ENCODE measurements at regions not wholly inside any gene's neighbourhood (a gene's known extent, or its start where the extent isn't known, plus 50 kb on each side); places are given as distances from the start of the nearest gene placed in this dataset.
"Not testable (repeated sequence)": the region's sequence is repeated elsewhere in the genome, so short reads cannot be mapped to it uniquely, and the experiment has no call there.

DNA sequence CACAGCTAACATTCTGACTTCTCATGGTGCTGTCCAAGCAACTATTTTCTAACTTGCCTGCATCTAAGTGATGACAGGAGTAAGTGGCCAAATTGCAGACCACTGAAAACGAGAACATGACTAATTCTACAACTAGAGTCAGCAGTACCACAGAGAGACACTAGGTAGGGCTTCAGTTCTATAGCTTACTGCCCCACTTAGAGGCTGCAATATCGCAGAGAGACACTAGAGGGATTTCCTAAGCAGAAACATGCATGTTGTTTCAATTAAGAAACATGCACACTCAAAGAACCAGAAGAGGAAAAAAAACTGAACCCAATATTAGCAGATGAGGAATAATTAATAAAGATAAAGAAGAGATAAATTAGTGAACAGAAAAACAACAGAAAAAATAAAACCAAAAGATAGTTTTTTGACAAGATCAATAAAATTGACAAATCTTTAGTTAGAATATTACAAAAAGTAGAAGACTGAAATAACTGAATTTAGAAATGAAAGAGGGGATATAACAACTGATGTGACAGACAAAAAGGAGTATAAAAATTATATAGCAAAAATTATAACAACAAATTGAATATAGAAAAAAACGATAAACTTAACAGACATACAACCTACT, 100.8 kb downstream of the SPIN4 start (continued):
- TF ChIP-seq, protein P1, sequence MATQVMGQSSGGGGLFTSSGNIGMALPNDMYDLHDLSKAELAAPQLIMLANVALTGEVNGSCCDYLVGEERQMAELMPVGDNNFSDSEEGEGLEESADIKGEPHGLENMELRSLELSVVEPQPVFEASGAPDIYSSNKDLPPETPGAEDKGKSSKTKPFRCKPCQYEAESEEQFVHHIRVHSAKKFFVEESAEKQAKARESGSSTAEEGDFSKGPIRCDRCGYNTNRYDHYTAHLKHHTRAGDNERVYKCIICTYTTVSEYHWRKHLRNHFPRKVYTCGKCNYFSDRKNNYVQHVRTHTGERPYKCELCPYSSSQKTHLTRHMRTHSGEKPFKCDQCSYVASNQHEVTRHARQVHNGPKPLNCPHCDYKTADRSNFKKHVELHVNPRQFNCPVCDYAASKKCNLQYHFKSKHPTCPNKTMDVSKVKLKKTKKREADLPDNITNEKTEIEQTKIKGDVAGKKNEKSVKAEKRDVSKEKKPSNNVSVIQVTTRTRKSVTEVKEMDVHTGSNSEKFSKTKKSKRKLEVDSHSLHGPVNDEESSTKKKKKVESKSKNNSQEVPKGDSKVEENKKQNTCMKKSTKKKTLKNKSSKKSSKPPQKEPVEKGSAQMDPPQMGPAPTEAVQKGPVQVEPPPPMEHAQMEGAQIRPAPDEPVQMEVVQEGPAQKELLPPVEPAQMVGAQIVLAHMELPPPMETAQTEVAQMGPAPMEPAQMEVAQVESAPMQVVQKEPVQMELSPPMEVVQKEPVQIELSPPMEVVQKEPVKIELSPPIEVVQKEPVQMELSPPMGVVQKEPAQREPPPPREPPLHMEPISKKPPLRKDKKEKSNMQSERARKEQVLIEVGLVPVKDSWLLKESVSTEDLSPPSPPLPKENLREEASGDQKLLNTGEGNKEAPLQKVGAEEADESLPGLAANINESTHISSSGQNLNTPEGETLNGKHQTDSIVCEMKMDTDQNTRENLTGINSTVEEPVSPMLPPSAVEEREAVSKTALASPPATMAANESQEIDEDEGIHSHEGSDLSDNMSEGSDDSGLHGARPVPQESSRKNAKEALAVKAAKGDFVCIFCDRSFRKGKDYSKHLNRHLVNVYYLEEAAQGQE (IDR thresholded peaks at IDR 0.05; ENCODE audit: borderline replicate concordance) = peak; percentile 80
- TF ChIP-seq, protein P1 (CRISPR knock-in tag; IDR thresholded peaks at IDR 0.05; ENCODE audit: low read depth) = no peak
- no peak for TF ChIP-seq TAF15 (IDR thresholded peaks at IDR 0.05; ENCODE audit: low read depth, low read length)
- TF ChIP-seq ZNF444 (CRISPR knock-in tag; IDR thresholded peaks at IDR 0.05) = no peak
- TF ChIP-seq, protein P2, sequence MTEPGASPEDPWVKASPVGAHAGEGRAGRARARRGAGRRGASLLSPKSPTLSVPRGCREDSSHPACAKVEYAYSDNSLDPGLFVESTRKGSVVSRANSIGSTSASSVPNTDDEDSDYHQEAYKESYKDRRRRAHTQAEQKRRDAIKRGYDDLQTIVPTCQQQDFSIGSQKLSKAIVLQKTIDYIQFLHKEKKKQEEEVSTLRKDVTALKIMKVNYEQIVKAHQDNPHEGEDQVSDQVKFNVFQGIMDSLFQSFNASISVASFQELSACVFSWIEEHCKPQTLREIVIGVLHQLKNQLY (CRISPR knock-in tag; conservative IDR thresholded peaks at IDR 0.05) = no peak
- TF ChIP-seq KAT2B (IDR thresholded peaks at IDR 0.05; ENCODE audit: low read depth, low read length) = no peak
- TF ChIP-seq NUFIP1 (IDR thresholded peaks at IDR 0.05; ENCODE audit: partially characterized antibody) = no peak
- TF ChIP-seq, protein P3, sequence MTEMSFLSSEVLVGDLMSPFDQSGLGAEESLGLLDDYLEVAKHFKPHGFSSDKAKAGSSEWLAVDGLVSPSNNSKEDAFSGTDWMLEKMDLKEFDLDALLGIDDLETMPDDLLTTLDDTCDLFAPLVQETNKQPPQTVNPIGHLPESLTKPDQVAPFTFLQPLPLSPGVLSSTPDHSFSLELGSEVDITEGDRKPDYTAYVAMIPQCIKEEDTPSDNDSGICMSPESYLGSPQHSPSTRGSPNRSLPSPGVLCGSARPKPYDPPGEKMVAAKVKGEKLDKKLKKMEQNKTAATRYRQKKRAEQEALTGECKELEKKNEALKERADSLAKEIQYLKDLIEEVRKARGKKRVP (CRISPR knock-in tag; IDR thresholded peaks at IDR 0.05) = no peak
- no peak for TF ChIP-seq RBFOX2 (IDR thresholded peaks at IDR 0.05; ENCODE audit: low read depth, low read length)
- no peak for TF ChIP-seq HMG20B (CRISPR knock-in tag; IDR thresholded peaks at IDR 0.05)

DNA sequence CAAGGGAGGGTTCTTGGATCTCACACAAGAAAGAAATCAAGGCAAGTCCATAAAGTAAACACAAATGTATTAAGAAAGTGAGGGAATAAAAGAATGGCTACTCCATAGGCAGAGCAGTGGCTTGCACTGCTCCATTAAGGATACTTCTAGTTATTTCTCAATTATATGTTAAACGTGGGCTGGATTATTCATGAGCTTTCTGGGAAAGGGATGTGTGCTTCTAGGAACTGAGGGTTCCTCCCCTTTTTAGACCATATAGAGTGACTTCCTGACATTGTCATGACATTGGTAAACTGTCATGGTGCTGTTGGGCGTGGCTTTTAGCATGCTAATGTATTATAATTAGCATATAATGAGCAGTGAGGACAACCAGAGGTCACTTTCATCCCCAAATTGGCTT, 108.4 kb downstream of the SPIN4 start:
- POLR2A ChIA-PET; CTCF ChIA-PET (ENCODE audit: low intra/inter-chr PET ratio); intact Hi-C loops (cut with micrococcal nuclease); H3K9me3 ChIP-seq (replicated peaks; ENCODE audit: control insufficient read depth, insufficient read depth, low read depth, low read length); ATAC-seq; H3K4me1 ChIP-seq (replicated peaks in 1 of 2; ENCODE audit: control insufficient read depth in 2 of 2, insufficient read depth in 2 of 2, low read length in 2 of 2); H3K4me2 ChIP-seq (ENCODE audit: insufficient read depth, low read length); H3K36me3 ChIP-seq (ENCODE audit: control insufficient read depth, insufficient read depth, low read length); DNase-seq (ENCODE audit: extremely low read depth in 1 of 4, low spot score in 3 of 4); H3K79me2 ChIP-seq (ENCODE audit: control insufficient read depth, insufficient read depth, low read length); FAIRE-seq; H3K27me3 ChIP-seq (ENCODE audit: control insufficient read depth in 2 of 2, insufficient read depth in 2 of 2, low read length in 2 of 2); H3K27ac ChIP-seq (ENCODE audit: extremely low read depth, low read depth, low read length); H3K9ac ChIP-seq (ENCODE audit: insufficient read depth in 1 of 2, low read depth in 2 of 2, low read length in 2 of 2); BruUV-seq (replicated peaks); H4K20me1 ChIP-seq (replicated peaks; ENCODE audit: control insufficient read depth, insufficient read depth, low read length); in situ Hi-C loops (cut with MboI); H2AFZ ChIP-seq (ENCODE audit: low read depth, low read length); H3K4me3 ChIP-seq; H3K9me1 ChIP-seq (ENCODE audit: control insufficient read depth, insufficient read depth, low read length): not testable (repeated sequence)
- WGBS (ENCODE audit: insufficient coverage, low coverage, missing lambda C conversion rate) = no CpG with 5 or more reads among the region's 2 CpGs

All from K562 (cell line).